ENCODE measurements at regions not wholly inside any gene's neighbourhood (a gene's known extent, or its start where the extent isn't known, plus 50 kb on each side); places are given as distances from the start of the nearest gene placed in this dataset.

- TF ChIP-seq, protein P1, sequence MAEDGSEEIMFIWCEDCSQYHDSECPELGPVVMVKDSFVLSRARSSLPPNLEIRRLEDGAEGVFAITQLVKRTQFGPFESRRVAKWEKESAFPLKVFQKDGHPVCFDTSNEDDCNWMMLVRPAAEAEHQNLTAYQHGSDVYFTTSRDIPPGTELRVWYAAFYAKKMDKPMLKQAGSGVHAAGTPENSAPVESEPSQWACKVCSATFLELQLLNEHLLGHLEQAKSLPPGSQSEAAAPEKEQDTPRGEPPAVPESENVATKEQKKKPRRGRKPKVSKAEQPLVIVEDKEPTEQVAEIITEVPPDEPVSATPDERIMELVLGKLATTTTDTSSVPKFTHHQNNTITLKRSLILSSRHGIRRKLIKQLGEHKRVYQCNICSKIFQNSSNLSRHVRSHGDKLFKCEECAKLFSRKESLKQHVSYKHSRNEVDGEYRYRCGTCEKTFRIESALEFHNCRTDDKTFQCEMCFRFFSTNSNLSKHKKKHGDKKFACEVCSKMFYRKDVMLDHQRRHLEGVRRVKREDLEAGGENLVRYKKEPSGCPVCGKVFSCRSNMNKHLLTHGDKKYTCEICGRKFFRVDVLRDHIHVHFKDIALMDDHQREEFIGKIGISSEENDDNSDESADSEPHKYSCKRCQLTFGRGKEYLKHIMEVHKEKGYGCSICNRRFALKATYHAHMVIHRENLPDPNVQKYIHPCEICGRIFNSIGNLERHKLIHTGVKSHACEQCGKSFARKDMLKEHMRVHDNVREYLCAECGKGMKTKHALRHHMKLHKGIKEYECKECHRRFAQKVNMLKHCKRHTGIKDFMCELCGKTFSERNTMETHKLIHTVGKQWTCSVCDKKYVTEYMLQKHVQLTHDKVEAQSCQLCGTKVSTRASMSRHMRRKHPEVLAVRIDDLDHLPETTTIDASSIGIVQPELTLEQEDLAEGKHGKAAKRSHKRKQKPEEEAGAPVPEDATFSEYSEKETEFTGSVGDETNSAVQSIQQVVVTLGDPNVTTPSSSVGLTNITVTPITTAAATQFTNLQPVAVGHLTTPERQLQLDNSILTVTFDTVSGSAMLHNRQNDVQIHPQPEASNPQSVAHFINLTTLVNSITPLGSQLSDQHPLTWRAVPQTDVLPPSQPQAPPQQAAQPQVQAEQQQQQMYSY (CRISPR knock-in tag; IDR thresholded peaks at IDR 0.05): no peak
- TF ChIP-seq SUZ12 (IDR thresholded peaks at IDR 0.05; ENCODE audit: unreplicated experiment) (no peak), LARP7 (IDR thresholded peaks at IDR 0.05) (no peak), NRF1 (conservative IDR thresholded peaks at IDR 0.05; ENCODE audit: low read depth, low read length) (no peak), WRNIP1 (IDR thresholded peaks at IDR 0.05; ENCODE audit: borderline replicate concordance, low read depth, low read length) (no peak), MYC (IDR thresholded peaks at IDR 0.05; ENCODE audit: insufficient read depth, insufficient read length, insufficient replicate concordance, low read length, severe bottlenecking) (no peak), KDM1A (IDR thresholded peaks at IDR 0.05; ENCODE audit: borderline replicate concordance) (no peak)
- TF ChIP-seq, protein P2, sequence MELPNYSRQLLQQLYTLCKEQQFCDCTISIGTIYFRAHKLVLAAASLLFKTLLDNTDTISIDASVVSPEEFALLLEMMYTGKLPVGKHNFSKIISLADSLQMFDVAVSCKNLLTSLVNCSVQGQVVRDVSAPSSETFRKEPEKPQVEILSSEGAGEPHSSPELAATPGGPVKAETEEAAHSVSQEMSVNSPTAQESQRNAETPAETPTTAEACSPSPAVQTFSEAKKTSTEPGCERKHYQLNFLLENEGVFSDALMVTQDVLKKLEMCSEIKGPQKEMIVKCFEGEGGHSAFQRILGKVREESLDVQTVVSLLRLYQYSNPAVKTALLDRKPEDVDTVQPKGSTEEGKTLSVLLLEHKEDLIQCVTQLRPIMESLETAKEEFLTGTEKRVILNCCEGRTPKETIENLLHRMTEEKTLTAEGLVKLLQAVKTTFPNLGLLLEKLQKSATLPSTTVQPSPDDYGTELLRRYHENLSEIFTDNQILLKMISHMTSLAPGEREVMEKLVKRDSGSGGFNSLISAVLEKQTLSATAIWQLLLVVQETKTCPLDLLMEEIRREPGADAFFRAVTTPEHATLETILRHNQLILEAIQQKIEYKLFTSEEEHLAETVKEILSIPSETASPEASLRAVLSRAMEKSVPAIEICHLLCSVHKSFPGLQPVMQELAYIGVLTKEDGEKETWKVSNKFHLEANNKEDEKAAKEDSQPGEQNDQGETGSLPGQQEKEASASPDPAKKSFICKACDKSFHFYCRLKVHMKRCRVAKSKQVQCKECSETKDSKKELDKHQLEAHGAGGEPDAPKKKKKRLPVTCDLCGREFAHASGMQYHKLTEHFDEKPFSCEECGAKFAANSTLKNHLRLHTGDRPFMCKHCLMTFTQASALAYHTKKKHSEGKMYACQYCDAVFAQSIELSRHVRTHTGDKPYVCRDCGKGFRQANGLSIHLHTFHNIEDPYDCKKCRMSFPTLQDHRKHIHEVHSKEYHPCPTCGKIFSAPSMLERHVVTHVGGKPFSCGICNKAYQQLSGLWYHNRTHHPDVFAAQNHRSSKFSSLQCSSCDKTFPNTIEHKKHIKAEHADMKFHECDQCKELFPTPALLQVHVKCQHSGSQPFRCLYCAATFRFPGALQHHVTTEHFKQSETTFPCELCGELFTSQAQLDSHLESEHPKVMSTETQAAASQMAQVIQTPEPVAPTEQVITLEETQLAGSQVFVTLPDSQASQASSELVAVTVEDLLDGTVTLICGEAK (IDR thresholded peaks at IDR 0.05; ENCODE audit: borderline replicate concordance): no peak
- TF ChIP-seq, protein P3, sequence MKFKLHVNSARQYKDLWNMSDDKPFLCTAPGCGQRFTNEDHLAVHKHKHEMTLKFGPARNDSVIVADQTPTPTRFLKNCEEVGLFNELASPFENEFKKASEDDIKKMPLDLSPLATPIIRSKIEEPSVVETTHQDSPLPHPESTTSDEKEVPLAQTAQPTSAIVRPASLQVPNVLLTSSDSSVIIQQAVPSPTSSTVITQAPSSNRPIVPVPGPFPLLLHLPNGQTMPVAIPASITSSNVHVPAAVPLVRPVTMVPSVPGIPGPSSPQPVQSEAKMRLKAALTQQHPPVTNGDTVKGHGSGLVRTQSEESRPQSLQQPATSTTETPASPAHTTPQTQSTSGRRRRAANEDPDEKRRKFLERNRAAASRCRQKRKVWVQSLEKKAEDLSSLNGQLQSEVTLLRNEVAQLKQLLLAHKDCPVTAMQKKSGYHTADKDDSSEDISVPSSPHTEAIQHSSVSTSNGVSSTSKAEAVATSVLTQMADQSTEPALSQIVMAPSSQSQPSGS (IDR thresholded peaks at IDR 0.05; ENCODE audit: low read length): no peak
Observed at GRCh38 chrX:109844986-109845385, 111.9 kb upstream of the ACSL4 start (continued).
